ENCODE measurements at regions not wholly inside any gene's neighbourhood (a gene's known extent, or its start where the extent isn't known, plus 50 kb on each side); places are given as distances from the start of the nearest gene placed in this dataset.

DNA sequence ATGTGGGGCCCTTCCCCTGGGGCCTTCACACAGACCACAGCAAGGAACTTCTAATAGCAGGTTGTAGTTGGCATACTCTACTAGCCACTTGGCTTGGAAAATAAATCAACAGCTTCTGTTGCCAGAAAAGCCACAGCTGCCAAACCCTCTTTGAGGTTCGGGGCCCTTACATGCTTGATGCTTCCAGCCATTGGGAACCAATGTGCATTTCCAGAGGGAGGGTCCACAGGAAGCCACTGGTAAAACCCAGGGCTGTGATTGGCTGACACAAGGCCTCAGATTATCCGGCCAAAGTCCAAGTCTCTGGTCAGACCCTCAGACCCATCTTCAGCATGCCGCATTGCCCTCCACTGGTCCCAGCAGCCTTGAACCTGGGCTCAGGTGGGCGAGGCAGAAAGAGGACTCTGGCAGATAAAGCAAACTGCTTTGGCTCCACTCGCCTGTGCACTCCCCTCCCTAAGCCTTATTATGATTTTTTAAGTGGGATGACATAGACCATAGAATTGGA lies 214.4 kb downstream of the BCL11B start:
- ATAC-seq (replicated peaks in 1 of 2) (no peak), DNase-seq (no peak)
- Mint-ChIP-seq H3K4me1 (ENCODE audit: low read depth) (peaks cover 12% of the 10 kb centered on the region), H3K36me3 (ENCODE audit: insufficient read depth in 2 of 2) (peaks cover 6% of the 10 kb centered on the region in 2 donors), H3K27ac (no peak overlapping the region), H3K4me3 (no peak overlapping the region), H3K9me3 (peaks cover 7 to 10% of the 10 kb centered on the region in 2 donors), H3K27me3 (ENCODE audit: low read depth) (no peaks in the 10 kb centered on the region)

DNA sequence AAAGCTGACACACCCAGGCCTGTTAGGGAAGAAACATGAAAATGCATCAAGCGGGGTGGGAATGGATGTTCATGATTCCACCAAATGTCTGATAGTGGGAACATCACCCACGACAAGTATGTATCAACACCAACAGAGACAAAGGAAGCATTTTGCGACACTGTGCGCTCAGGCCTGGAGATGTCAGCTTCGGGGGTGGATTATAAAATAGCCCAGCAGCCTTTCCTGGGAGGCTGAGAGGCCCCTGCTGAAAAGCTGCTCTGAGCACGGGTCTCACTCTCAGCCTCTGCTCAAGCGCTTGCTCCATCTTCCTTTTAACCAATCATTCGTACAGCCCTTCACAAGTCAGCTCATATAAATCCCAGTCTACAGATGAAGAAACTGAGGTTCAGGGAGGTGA lies 213.5 kb downstream of the BCL11B start:
- Mint-ChIP-seq H3K36me3 (ENCODE audit: insufficient read depth in 2 of 2) (peaks cover 6% of the 10 kb centered on the region in 2 donors), H3K4me1 (ENCODE audit: low read depth) (peaks cover 12% of the 10 kb centered on the region), H3K27me3 (ENCODE audit: low read depth) (no peaks in the 10 kb centered on the region), H3K4me3 (no peak overlapping the region), H3K9me3 (peaks cover 7 to 8% of the 10 kb centered on the region in 2 donors), H3K27ac (no peak overlapping the region)
- ATAC-seq (replicated peaks in 1 of 2), result no peak
- DNase-seq, result no peak

DNA sequence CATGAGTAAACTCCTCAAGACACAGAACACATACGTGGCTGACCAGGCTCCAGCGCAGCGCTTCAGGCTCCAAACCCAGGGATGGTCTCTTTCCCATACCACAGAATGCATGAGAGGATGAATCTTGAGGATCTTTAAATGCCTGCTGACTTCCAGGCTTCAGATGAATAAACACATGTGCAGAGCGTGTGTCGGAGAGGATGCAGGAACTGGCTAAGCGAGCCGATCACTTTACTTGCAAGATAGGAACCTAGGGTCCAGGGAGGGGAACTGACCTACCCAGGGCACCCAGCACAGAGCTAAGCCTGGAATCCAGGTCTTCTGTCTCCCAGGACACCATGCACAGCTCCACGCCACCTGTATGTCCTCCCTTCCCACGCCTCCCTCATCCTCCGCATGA lies 209.8 kb downstream of the BCL11B start:
- Mint-ChIP-seq H3K27ac (no peak overlapping the region), H3K4me1 (ENCODE audit: low read depth) (peaks cover 6% of the 10 kb centered on the region), H3K27me3 (ENCODE audit: low read depth) (no peaks in the 10 kb centered on the region), H3K4me3 (no peak overlapping the region), H3K36me3 (ENCODE audit: insufficient read depth in 2 of 2) (no peaks in the 10 kb centered on the region), H3K9me3 (no peaks in the 10 kb centered on the region)
- ATAC-seq (replicated peaks in 1 of 2) (no peak), DNase-seq (no peak)

DNA sequence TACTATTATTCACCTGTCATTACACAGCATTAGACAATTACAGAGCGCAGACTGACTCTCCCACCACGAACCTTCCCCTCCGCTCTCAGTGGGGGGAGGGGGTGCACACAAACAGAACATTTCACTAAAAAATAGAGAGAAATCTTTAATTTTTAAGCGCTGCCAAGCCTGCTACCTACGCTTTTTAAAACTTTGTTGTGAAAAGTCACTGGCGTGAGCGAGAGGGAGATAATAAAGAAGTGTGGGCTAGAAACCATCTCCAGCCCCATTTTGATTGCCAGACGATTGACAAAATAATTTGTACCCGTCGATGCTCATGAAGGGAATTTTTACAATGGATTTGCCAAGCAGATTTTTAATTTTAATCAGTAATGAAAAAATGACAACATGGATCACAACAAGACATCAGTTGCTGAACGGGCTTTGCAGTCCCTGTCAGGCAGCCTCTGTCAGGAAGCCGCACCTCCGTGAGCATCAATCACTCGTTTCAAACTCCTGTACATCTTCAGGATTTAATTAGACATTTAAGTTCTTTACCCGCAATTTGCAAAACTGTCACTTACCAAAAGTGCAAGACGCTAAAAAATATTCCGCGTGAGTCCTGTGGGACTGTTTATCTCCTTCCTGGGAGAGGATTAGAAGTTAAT lies 209.1 kb downstream of the BCL11B start:
- no peak for ATAC-seq (replicated peaks in 1 of 2)

DNA sequence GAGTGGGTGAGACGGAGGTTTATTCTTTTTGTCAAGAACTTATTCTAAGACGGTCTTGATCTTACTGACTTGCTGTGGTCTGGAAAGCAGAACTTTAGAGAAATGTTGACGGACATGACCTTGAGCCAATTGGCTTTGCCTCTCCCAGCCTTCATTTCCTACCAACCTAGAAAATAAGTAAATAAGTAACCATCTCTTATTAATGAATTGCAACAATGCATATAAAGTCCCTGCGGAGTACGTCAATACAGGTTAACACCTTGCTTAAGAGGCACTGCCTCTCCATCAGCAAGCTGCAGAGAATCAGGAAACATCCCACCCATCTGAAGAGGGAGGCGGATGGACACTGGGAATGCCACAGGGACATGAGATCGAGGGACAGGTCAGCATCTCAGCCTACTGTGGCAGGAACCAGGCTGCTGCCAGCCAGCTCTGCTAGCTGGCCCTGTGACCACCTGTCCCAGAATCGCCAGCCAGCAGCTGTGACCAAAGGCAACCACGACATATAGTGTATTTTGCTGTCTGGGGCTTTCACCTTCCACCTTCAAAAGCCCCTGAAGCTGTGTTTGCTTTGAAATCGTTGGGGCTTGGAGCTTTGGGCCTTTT lies 208.3 kb downstream of the BCL11B start:
- Mint-ChIP-seq H3K27me3 (ENCODE audit: low read depth) (no peaks in the 10 kb centered on the region), H3K36me3 (ENCODE audit: insufficient read depth in 2 of 2) (no peaks in the 10 kb centered on the region), H3K9me3 (no peaks in the 10 kb centered on the region), H3K4me3 (no peak overlapping the region), H3K27ac (no peak overlapping the region), H3K4me1 (ENCODE audit: low read depth) (peaks cover 6% of the 10 kb centered on the region)
- DNase-seq (no peak), ATAC-seq (replicated peaks in 1 of 2) (no peak)

More for the DNA sequence above, 209.1 kb downstream of the BCL11B start:
- peaks cover 6% of the 10 kb centered on the region for H3K4me1 Mint-ChIP-seq (ENCODE audit: low read depth)
- no peaks in the 10 kb centered on the region for H3K9me3 Mint-ChIP-seq
- H3K36me3 Mint-ChIP-seq (ENCODE audit: insufficient read depth in 2 of 2), result no peaks in the 10 kb centered on the region
- DNase-seq, result no peak
- H3K4me3 Mint-ChIP-seq, result no peak overlapping the region
- no peak overlapping the region for H3K27ac Mint-ChIP-seq
- H3K27me3 Mint-ChIP-seq (ENCODE audit: low read depth), result no peaks in the 10 kb centered on the region

DNA sequence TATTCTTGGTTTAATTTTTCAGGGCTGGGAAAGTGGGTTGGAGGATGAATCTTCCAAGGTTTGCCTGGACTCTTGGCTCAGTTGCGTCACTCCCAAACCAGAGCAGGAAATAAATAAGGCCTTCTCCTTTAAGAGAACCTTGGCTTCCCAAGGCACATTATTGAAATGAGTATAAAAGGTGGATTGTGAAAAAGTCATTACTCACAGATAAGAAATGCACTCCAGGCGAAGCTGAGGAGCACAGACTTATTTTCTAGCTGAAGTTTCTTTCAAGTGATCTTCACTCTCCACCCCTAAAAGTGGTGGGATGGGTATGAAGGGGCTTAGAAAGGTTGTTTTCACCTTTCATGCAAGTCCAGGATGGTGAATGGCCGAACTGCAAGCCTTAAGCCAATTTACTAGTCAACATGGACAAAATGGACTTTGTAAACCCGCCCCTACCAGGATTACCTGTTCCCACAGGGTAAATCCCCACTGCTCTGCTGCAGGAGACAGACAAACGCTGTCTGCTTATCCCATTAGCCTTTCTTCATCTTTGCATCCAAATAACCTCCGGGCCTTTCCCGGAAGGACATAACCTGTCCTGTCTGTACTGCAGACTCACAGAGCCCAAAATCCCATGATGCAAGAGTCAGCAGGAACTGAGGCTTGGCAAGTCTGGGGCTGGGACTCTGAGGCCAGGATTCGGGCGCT lies 207.6 kb downstream of the BCL11B start:
- H3K27ac Mint-ChIP-seq, result no peak overlapping the region
- peaks cover 6% of the 10 kb centered on the region for H3K4me1 Mint-ChIP-seq (ENCODE audit: low read depth)

DNA sequence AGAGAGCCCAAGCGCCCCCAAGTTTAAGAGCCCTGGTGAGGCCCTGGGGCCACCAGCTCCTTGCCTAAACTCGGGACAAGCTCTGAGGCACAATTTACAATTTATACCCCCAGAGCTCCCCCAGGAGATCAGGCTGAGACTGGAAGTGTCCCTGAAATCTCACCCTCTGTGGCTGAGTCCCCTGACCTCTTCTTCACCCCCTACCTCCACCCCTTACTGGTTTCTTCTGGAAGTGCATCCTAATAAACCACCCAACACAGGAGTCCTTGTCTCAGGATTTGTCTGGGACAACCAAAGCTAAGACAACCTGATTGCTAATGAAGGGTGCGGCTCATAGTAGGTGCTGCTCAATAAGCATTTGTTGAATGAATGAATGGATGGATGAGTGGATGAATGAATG lies 206.4 kb downstream of the BCL11B start:
- no peak overlapping the region for H3K27ac Mint-ChIP-seq
- no peaks in the 10 kb centered on the region for H3K36me3 Mint-ChIP-seq (ENCODE audit: insufficient read depth in 2 of 2)

More for the DNA sequence above, 207.6 kb downstream of the BCL11B start:
- ATAC-seq (replicated peaks in 1 of 2) (no peak), DNase-seq (no peak)
- H3K4me3 Mint-ChIP-seq, result no peak overlapping the region
- no peaks in the 10 kb centered on the region for H3K27me3 Mint-ChIP-seq (ENCODE audit: low read depth)
- no peaks in the 10 kb centered on the region for H3K9me3 Mint-ChIP-seq
- no peaks in the 10 kb centered on the region for H3K36me3 Mint-ChIP-seq (ENCODE audit: insufficient read depth in 2 of 2)

DNA sequence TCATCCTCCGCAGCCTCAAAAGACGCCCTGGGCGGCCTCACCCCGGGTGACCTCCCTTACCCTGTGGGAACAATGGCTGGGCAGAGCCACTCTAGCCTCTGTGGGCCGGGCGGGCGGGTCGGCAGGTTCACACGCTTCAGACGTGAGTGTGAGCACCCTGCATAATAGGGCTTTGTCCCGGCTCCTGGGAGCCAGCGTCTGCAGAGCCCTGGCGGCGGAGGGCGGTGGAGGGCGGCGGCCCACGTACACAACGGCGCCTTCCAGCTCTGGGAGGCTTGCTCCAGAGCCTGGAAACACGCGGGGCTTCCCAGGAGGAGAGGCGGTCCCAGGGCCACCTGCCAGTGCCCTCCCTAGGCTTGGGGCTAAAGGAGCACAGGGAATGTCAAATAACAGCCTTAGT lies 205.6 kb downstream of the BCL11B start:
- no peaks in the 10 kb centered on the region for H3K27me3 Mint-ChIP-seq (ENCODE audit: low read depth)
- H3K27ac Mint-ChIP-seq, result no peak overlapping the region
- H3K4me3 Mint-ChIP-seq, result no peak overlapping the region
- DNase-seq, result no peak
- H3K36me3 Mint-ChIP-seq (ENCODE audit: insufficient read depth in 2 of 2), result no peaks in the 10 kb centered on the region
- peaks cover 6% of the 10 kb centered on the region for H3K4me1 Mint-ChIP-seq (ENCODE audit: low read depth)
- no peak for ATAC-seq (replicated peaks in 1 of 2)
- H3K9me3 Mint-ChIP-seq, result peaks cover 3 to 4% of the 10 kb centered on the region in 2 donors

More for the DNA sequence above, 206.4 kb downstream of the BCL11B start:
- ATAC-seq (replicated peaks in 1 of 2) (no peak), DNase-seq (no peak)
- peaks cover 0 to 3% of the 10 kb centered on the region in 2 donors for H3K9me3 Mint-ChIP-seq
- peaks cover 6% of the 10 kb centered on the region for H3K4me1 Mint-ChIP-seq (ENCODE audit: low read depth)
- no peaks in the 10 kb centered on the region for H3K27me3 Mint-ChIP-seq (ENCODE audit: low read depth)
- no peak overlapping the region for H3K4me3 Mint-ChIP-seq

DNA sequence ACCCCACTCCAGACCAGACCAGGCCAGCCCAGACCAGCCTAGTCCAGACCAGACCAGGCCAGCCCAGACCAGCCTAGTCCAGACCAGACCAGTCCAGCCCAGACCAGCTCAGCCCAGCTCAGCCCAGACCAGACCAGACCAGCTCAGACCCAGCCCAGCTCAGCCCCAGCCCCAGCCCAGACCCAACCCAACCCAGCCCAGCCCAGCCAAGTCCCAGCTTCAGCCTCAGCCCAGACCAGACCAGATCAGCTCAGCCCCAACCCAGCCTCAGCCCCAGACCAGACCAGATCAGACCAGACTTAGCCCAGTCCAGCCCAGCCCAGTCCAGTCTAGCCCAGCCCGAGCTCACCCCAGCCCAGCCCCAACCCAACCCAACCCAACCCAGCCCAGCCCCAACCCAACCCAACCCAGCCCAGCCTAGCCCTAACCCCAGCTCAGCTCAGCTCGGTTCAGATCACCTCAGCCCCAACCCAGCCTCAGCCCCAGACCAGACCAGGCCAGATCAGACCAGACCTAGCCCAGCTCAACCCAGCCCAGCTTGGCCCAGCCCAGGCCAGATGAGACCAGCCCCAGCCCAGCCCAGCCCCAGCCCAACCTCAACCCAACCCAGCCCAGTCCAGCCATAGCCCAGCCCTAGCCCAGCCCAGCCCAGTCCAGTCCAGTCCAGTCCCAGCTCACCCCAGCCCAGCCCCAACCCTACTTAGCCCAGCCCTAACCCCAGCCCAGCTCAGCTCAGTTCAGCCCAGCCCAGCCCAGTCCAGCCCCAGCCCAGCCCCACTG lies 204.7 kb downstream of the BCL11B start:
- H3K4me1 Mint-ChIP-seq (ENCODE audit: low read depth), result peaks cover 6% of the 10 kb centered on the region
- H3K9me3 Mint-ChIP-seq, result peaks cover 3 to 5% of the 10 kb centered on the region in 2 donors
- H3K27me3 Mint-ChIP-seq (ENCODE audit: low read depth), result no peaks in the 10 kb centered on the region
- no peak overlapping the region for H3K27ac Mint-ChIP-seq
- H3K4me3 Mint-ChIP-seq, result no peak overlapping the region
- H3K36me3 Mint-ChIP-seq (ENCODE audit: insufficient read depth in 2 of 2), result no peaks in the 10 kb centered on the region
- ATAC-seq (replicated peaks in 1 of 2) (no peak), DNase-seq (no peak)

DNA sequence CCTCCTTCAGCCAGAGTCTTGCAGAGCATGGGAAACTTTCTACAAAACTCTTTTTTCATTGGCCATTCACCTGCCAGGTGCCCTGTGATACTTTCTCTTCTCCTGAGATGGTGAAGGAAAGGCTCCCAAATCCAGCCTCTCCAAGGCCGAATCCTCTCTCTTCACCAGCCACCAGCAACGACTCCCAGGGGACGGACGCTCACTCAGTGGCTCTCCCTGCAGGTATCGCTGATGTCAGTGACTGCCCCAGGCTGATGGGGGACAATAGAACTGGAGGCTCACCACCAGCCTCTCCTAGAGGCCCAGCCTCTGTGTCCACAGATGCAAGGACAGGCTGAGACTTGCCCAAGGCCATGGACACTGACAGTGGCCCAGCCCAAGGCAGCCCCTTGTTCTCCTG lies 204.1 kb downstream of the BCL11B start:
- no peaks in the 10 kb centered on the region for H3K27me3 Mint-ChIP-seq (ENCODE audit: low read depth)
- no peak overlapping the region for H3K4me3 Mint-ChIP-seq
- H3K4me1 Mint-ChIP-seq (ENCODE audit: low read depth), result peaks cover 6% of the 10 kb centered on the region
- H3K9me3 Mint-ChIP-seq, result peaks cover 3 to 5% of the 10 kb centered on the region in 2 donors
- no peak overlapping the region for H3K27ac Mint-ChIP-seq
- no peaks in the 10 kb centered on the region for H3K36me3 Mint-ChIP-seq (ENCODE audit: insufficient read depth in 2 of 2)
- ATAC-seq (replicated peaks in 1 of 2) (no peak), DNase-seq (no peak)

DNA sequence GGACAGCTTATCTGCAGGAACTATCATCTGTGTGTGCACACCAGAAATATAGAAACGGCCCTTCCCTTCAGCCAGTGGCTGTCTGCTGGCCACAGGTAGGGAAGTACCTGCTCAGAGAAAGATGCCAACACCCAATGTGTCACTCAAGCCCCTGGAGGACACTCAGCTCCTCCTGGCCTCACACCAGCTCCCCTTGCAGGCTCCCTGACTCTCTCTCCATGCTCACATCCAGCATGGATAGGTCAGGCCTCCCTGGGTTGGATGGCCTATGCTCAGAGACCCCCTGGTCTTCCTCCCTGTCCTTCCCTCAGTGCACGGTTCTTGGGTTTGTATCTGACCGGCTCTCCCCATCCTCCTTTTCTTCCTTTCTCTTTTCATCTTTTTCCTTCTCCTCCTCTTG lies 202.1 kb downstream of the BCL11B start:
- DNase-seq (no peak), ATAC-seq (replicated peaks in 1 of 2) (no peak)
- peaks cover 3 to 5% of the 10 kb centered on the region in 2 donors for H3K9me3 Mint-ChIP-seq
- no peak overlapping the region for H3K27ac Mint-ChIP-seq
- no peaks in the 10 kb centered on the region for H3K4me1 Mint-ChIP-seq (ENCODE audit: low read depth)
- no peaks in the 10 kb centered on the region for H3K36me3 Mint-ChIP-seq (ENCODE audit: insufficient read depth in 2 of 2)
- H3K27me3 Mint-ChIP-seq (ENCODE audit: low read depth), result no peaks in the 10 kb centered on the region
- H3K4me3 Mint-ChIP-seq, result no peak overlapping the region

DNA sequence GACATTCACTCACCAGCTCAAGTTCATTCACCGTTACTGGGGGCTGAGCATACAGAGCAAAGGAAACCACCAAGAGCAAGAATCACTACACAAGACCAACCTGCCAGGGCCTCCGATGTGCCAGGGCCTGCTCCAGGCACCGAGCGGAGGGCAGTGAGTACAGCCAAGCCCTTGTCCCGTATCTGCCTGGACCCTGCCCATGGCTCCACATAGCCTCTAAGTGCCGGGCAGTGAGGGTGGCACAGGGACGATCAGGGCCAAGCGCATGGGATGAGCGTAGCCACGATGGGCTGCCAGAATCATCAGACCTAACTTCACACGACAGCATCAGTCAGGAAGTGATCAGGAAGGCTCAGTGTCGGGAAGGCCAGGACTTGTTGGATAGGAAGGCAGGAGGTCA lies 199.6 kb downstream of the BCL11B start:
- H3K4me1 Mint-ChIP-seq (ENCODE audit: low read depth), result peaks cover 10% of the 10 kb centered on the region
- H3K36me3 Mint-ChIP-seq (ENCODE audit: insufficient read depth in 2 of 2), result no peaks in the 10 kb centered on the region
- DNase-seq (no peak), ATAC-seq (replicated peaks in 1 of 2) (no peak)
- H3K27me3 Mint-ChIP-seq (ENCODE audit: low read depth), result no peaks in the 10 kb centered on the region
- H3K27ac Mint-ChIP-seq, result no peak overlapping the region
- peaks cover 3 to 5% of the 10 kb centered on the region in 2 donors for H3K9me3 Mint-ChIP-seq
- H3K4me3 Mint-ChIP-seq, result no peak overlapping the region

DNA sequence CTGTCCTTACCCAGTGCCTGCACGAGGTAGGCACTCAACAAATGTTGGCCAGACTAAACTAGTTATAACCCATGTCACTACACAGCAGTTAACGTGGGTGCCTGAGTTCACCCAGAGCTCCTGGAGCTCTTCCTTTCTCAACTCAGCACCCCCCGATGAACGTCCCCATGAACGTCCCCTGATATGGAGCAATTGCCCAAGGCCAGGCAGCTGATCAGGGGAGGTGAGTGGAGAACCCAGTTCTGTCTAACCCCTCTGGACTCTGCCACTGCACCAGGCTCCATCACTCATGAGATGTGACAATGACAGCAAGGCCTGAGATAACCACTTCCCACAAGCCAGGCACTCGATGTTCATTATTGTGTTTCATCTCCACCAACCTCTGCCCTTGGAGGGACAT lies 199.0 kb downstream of the BCL11B start:
- no peaks in the 10 kb centered on the region for H3K36me3 Mint-ChIP-seq (ENCODE audit: insufficient read depth in 2 of 2)
- DNase-seq (no peak), ATAC-seq (replicated peaks in 1 of 2) (no peak)
- peaks cover 10% of the 10 kb centered on the region for H3K4me1 Mint-ChIP-seq (ENCODE audit: low read depth)
- H3K9me3 Mint-ChIP-seq, result peaks cover 3 to 5% of the 10 kb centered on the region in 2 donors
- H3K4me3 Mint-ChIP-seq, result no peak overlapping the region
- H3K27me3 Mint-ChIP-seq (ENCODE audit: low read depth), result no peaks in the 10 kb centered on the region
- no peak overlapping the region for H3K27ac Mint-ChIP-seq
